A673 (cell line): ENCODE measurements at regions not wholly inside any gene's neighbourhood (a gene's known extent, or its start where the extent isn't known, plus 50 kb on each side); places are given as distances from the start of the nearest gene placed in this dataset.

Experiments
- BruUV-seq: library from RNA; stranded (reverse); fragments of 400-500 nt; replicated peaks from 2 replicates; lab custom pipeline; 2021; lab: Mats Ljungman, UMichigan
- CTCF ChIA-PET: fragments of 300-600 bp; sonication (Branson Sonifier 250); formaldehyde crosslinking; loops from one replicate; lab custom pipeline; 2022; ENCODE audit warnings: antibody characterized with exemption; lab: Charles Lee
- POLR2A ChIA-PET: fragments of 300-600 bp; sonication (Branson Sonifier 250); formaldehyde crosslinking; loops from one replicate; lab custom pipeline; 2022; ENCODE audit warnings: antibody characterized with exemption; ENCODE audit not compliant: low non-redundant PET; lab: Charles Lee
- DNase-seq: peaks from one replicate; pipeline ENCODE4 v3.0.0-alpha.2; 2015; ENCODE audit warnings: low spot score
- H3K27ac ChIP-seq: fragments of 200-600 bp; sonication (generic); 2 replicates; pipeline ENCODE4 v1.5.1; 2016; ENCODE audit warnings: mixed run types, low read depth, mild to moderate bottlenecking, mixed read lengths, antibody characterized with exemption, low read length; ENCODE audit not compliant: poor library complexity, severe bottlenecking
- H3K27me3 ChIP-seq: fragments of 200-600 bp; sonication (generic); replicated peaks from 2 replicates; pipeline ENCODE4 v1.6.1; 2017; ENCODE audit warnings: mixed run types, low read depth, mild to moderate bottlenecking, mixed read lengths, antibody characterized with exemption, low read length; ENCODE audit not compliant: insufficient read depth, poor library complexity
- H3K36me3 ChIP-seq: fragments of 200-600 bp; sonication (generic); 2 replicates; pipeline ENCODE4 v1.6.1; 2016; ENCODE audit warnings: mixed run types, mild to moderate bottlenecking, mixed read lengths, antibody characterized with exemption, low read length; ENCODE audit not compliant: insufficient read depth, poor library complexity, severe bottlenecking
- H3K4me1 ChIP-seq: fragments of 200-600 bp; sonication (generic); 2 replicates; pipeline ENCODE4 v1.6.1; 2017; ENCODE audit warnings: mixed run types, mild to moderate bottlenecking, mixed read lengths, antibody characterized with exemption, low read length; ENCODE audit not compliant: insufficient read depth, poor library complexity, severe bottlenecking
- H3K4me3 ChIP-seq: fragments of 200-600 bp; sonication (generic); 2 replicates; pipeline ENCODE4 v1.5.1; 2016; ENCODE audit warnings: low read depth, mixed run types, mild to moderate bottlenecking, mixed read lengths, low read length; ENCODE audit not compliant: poor library complexity, severe bottlenecking
- H3K9me3 ChIP-seq: fragments of 200-600 bp; sonication (generic); 2 replicates; pipeline ENCODE4 v1.6.1; 2016; ENCODE audit warnings: mixed run types, low read depth, mild to moderate bottlenecking, mixed read lengths, antibody characterized with exemption, low read length; ENCODE audit not compliant: poor library complexity, severe bottlenecking
- CTCF ChIP-seq: fragments of 300-800, 200-600 bp; sonication (generic); conservative IDR thresholded peaks from 2 replicates; pipeline ENCODE4 v1.5.1; 2017; ENCODE audit warnings: low read depth, mild to moderate bottlenecking, antibody characterized with exemption, low read length, moderate library complexity, mixed read lengths
- EZH2 ChIP-seq: fragments of 200-600 bp; sonication (generic); IDR thresholded peaks from 2 replicates; pipeline ENCODE4 v1.6.1; 2017; ENCODE audit warnings: borderline replicate concordance, low read depth, mild to moderate bottlenecking, mixed read lengths, antibody characterized with exemption, low read length; ENCODE audit not compliant: poor library complexity, severe bottlenecking
- intact Hi-C: fragments of 100-400 bp; cut with micrococcal nuclease; formaldehyde crosslinking; loops from one replicate; pipeline ENCODE4 v1.10.0; 2022; ENCODE audit not compliant: unreplicated experiment

- ChIA-PET CTCF (no interaction called here), POLR2A (no interaction called here)
- H3K36me3 ChIP-seq: no peaks in the 10 kb centered on the region
- intact Hi-C loops: no loop called here
- DNase-seq: no peak
- no peaks in the 10 kb centered on the region for H3K27me3 ChIP-seq
- no peak overlapping the region for H3K27ac ChIP-seq
- BruUV-seq: no TSS peak
- H3K9me3 ChIP-seq: no peaks in the 10 kb centered on the region
- TF ChIP-seq EZH2 (no peak), CTCF (no peak)
- no peaks in the 10 kb centered on the region for H3K4me1 ChIP-seq
- H3K4me3 ChIP-seq: no peak overlapping the region
Measured at GRCh38 chr10:109247814-109248213, 675.5 kb downstream of the XPNPEP1 start.

- intact Hi-C loops: no loop called here
- no peaks in the 10 kb centered on the region for H3K36me3 ChIP-seq
- H3K27ac ChIP-seq: no peak overlapping the region
- POLR2A ChIA-PET: no interaction called here
- CTCF ChIA-PET: no interaction called here
- no peaks in the 10 kb centered on the region for H3K9me3 ChIP-seq
- no peak overlapping the region for H3K4me3 ChIP-seq
- H3K27me3 ChIP-seq: no peaks in the 10 kb centered on the region
- no peak for DNase-seq
- no peaks in the 10 kb centered on the region for H3K4me1 ChIP-seq
- BruUV-seq: no TSS peak
- TF ChIP-seq CTCF (no peak), EZH2 (no peak)
Measured at GRCh38 chr10:109245821-109246220, 677.5 kb downstream of the XPNPEP1 start.

GRCh38 chr10:109239371-109239770 lies 683.9 kb downstream of the XPNPEP1 start:
- intact Hi-C loops: no loop called here
- Histone ChIP-seq H3K36me3 (no peaks in the 10 kb centered on the region), H3K27me3 (no peaks in the 10 kb centered on the region), H3K27ac (no peak overlapping the region), H3K4me3 (no peak overlapping the region), H3K9me3 (no peaks in the 10 kb centered on the region), H3K4me1 (peaks cover 5% of the 10 kb centered on the region)
- no TSS peak for BruUV-seq
- ChIA-PET CTCF (no interaction called here), POLR2A (no interaction called here)
- TF ChIP-seq CTCF (no peak), EZH2 (no peak)
- no peak for DNase-seq
